ENCODE measurements at regions not wholly inside any gene's neighbourhood (a gene's known extent, or its start where the extent isn't known, plus 50 kb on each side); places are given as distances from the start of the nearest gene placed in this dataset.

DNA sequence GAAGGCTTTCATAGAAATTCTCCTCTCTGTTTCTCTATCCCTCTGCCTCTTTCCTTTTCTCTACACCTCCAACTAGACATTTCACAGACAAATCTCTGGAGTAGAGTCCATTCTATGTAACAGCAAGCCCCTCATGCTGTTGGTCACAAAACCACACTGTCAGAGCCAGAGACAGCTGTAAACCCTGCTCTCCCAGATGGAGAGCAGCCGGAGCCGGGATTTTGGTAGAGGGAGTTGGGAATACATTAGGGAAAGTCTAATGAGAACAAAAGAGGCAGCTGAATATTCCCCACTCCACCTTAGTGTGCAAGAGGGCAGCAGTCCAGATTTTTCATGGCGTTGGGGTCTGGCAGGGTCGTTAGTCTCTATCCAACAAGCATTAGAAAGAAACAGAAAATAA is 68.3 kb upstream of the EDN1 start:
- intact Hi-C loops (cut with DNase I) = no loop called here
- DNase-seq (ENCODE audit: low spot score) = no peak

DNA sequence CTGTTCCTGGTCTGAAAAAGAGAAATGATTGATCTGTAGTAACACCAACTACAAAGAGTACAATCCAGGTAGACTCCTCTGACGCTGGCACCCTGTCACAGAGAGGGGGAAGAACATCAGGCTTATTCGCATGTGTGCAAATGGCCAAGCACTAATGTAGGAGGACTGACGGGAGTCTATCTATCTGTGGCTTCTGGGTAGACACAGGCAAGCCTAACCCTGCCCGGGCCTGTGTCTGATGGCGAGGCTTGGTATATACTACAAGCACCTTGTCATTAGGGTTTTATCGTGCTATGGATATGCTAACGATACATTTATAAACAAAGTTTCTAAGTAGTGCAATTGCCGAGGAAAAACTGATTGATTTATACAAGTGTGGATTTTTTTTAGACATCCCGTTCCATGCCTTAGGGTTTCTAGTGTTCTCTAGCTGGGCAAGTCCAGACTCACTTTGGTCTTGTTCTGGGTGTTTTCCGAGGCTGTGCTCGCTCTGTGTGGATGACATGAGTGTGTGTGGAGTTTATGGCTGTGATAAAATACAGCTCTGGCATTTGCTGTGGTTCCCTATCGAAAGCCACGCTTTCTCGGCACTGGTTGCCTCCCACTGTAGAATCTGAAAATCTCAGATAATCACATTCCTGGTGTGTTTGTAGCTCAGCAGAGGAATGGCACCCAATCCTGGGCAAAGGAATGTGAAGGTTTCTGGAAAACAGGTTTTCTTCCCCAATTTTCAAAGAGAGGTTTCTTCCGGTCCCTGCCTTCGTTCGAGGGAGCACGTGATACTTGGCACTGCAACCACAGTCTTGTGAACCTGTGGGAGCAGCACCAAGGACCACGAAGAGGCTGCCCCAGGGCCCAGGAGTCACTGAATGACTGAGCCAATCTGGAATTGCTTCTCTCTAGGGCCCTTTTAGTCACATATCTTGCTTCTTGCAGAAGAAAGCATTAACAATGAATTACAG is 67.5 kb upstream of the EDN1 start:
- no peak for DNase-seq (ENCODE audit: low spot score)
- intact Hi-C loops (cut with DNase I) = no loop called here

DNA sequence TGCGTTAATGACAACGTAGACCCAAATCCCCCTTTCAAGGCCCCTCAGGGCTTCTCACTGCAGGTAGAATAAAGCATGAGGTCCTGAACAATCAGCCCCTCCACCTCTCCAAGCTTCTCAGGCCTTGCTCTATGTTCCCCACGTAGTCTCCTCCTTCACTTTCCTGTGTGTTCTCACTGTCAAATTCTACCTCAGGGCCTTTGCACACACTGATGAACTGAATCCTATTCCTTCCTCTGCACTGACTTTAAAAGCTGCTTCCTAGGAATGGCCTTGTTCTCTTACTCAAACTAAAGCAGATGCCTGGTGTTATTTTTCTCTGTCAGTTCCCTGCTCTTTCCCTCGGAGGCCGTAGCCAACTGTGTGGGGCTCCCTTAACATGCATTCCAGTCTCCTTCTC is 66.8 kb upstream of the EDN1 start:
- no peak for DNase-seq (ENCODE audit: low spot score)
- intact Hi-C loops (cut with DNase I) = no loop called here

DNA sequence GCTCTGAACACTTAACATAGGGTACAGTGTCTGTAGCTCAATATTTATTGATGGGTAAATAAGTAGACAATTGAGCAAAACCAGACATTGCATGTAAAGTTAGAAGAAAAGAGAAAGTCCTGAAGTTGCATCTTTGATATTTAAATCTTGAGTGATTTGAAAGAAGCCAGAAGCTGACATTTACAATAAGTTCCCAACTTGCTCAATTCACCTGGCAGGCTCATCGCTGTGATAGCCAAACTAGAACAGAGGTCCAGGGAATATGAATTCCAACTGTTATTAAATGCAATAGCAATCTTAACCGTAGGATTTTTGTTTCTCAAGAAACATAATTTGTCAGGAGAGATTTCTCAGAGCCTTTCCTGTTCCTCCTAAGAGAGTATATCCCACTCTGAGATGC is 65.9 kb upstream of the EDN1 start:
- intact Hi-C loops (cut with DNase I) = no loop called here
- DNase-seq (ENCODE audit: low spot score) = no peak

DNA sequence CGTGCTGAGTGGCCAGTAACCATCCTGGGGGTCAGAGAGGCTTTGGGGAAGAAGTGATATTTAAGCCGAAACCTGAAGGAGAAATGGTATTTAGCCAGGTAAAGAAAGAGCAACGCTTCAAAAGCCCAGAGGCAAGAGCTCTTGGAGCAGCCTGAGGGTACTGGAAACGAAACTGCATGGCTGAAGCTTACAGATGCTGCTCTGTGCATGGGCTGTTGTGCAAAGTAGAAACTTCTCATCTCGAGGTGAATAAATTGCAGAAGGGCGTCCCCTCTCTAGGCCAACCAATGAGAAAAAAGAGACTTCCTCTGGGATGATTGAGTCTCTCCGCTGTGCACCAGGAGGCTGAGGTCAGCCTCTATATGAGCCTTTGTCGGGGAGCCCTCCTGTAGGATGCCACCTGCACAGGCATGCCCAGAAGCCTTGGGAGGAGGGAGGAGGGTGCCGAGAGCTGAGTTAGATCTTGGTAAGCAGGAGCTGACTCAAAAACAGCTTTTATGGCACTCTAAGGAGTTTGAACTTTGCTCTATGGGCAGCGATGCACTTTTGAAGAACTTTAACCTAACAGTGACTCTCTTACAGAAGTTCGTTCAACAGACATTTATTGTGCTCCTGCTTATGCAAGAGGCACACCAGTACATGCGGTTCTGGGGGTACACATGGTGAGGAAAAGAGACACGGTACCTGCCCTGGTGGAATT is 61.6 kb upstream of the EDN1 start:
- no peak for DNase-seq (ENCODE audit: low spot score)
- intact Hi-C loops (cut with DNase I) = no loop called here

DNA sequence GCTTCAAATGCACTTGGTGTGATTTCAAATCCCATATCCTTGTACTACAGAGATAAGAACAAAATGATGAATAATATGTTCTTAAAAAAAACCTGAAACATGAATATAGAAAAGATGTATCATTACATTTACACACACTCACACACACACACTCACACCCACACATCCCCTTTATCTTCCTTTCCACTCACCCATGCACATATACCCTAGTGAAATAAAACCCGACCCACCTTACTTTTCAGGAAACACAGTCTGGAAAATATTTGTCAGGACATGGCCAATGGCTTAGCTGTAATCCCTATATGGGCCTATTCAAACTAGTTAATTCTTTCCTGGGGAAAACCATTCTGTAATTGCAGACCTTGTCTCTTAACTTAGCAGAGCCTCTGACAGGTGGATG is 60.8 kb upstream of the EDN1 start:
- intact Hi-C loops (cut with DNase I) = no loop called here
- DNase-seq (ENCODE audit: low spot score) = no peak

DNA sequence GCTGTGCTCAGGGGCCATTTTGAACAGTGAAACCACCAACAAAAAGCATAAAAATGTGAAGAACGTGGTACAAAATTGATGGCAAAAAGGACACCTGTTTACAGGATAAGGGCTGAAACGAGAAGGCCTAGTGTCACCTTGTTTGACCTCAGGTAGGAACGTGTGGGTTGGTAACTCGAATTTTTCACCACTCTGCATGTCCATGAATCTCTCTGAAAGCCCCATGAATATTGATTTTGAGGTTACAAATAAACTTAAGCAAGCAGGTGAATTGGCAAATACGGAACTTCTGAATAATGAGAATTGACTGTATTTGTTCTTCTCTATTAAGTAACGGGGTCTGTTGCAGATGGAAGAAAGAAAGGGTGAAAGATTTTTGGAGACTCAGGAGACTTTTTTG is 59.6 kb upstream of the EDN1 start:
- DNase-seq (ENCODE audit: low spot score) = no peak
- intact Hi-C loops (cut with DNase I) = loop anchor here (5.0 to 10.0 kb wide), 3 partner anchors 576 to 646 kb away; no protein-coding TSS in a partner anchor

DNA sequence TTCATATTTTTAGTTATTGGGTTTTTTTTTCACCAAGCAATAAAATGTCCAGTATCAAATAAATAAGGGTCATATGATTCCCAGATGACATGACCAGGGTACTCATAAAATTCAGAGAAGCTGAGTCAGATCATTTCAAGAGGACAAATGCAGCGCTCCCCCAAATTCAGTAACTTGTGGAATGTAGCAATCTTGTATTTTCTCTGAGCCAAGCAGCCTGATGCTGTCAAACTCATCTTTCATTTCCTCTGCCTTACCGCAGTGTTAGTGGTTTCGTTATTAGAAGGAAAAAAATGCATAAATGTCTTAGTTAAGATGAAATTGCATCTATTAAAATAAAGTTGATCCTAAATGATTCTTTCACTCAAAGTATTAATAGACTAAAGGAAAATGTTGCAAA is 57.8 kb upstream of the EDN1 start:
- DNase-seq (ENCODE audit: low spot score) = no peak
- intact Hi-C loops (cut with DNase I) = loop anchor here (5.0 to 10.0 kb wide), 3 partner anchors 578 to 648 kb away; no protein-coding TSS in a partner anchor

DNA sequence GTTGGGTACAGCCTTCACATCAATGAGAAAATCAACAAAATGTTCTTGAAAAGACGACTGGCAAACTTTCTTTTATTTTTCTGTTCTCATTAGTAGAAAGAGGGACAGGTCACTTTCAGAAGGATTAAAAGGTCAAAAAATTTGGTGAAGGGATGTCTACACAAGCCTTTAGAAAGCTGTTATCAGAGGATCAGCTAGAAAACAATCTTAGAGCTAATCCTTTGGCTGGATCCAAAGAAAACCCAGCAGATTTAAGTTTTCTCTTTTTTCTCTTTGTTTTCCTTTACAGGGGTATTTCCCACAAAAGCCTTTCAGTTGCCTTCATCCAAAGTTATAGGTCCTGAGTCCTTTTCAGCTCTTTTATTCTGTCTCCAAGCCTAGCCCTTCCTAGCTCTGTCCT is 57.3 kb upstream of the EDN1 start:
- DNase-seq (ENCODE audit: low spot score) = no peak
- intact Hi-C loops (cut with DNase I) = loop anchor here (5.0 to 10.0 kb wide), 3 partner anchors 578 to 648 kb away; no protein-coding TSS in a partner anchor

DNA sequence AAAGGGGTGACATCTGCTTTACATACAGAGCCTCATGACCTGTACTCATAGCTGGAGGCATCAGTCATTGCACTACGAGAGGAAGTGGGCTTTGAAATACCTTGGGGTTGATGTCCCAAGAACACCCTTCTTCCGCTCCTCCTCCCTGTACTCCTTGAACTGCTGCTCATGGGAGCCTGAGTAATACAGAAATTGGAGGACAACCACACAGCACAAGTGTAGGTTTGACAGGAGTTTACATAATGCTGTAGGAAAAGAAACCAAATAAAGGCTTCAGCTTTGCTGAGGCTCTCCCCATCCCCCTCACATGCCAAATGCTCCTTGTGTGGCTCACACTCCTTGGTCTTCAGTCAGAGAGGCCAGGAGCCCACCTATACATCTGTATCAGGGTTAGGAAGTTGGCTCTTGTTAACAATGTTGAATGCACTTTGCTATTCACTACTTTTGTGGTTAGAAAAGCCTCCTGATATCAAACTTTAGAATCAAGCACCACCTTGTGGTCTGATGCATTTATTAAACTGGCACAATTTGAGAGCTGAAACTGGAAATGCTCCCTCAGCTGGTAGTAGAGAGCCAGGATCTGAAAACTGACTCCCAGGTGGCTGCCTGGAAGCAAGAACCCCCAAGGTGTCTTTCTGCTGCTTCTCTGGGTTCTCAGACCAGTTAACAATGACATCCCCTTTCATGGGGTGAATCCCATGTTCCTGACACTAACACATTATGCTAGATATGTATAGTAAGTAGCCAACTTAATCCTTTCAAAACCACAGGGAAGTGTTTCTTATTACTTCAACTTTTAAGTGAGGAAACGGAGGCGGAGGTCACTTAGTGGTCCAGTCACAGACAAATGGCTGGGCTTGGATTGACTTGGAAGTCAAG is 56.2 kb upstream of the EDN1 start:
- intact Hi-C loops (cut with DNase I) = loop anchor here (5.0 to 10.0 kb wide), 3 partner anchors 579 to 649 kb away; no protein-coding TSS in a partner anchor
- DNase-seq (ENCODE audit: low spot score) = no peak

DNA sequence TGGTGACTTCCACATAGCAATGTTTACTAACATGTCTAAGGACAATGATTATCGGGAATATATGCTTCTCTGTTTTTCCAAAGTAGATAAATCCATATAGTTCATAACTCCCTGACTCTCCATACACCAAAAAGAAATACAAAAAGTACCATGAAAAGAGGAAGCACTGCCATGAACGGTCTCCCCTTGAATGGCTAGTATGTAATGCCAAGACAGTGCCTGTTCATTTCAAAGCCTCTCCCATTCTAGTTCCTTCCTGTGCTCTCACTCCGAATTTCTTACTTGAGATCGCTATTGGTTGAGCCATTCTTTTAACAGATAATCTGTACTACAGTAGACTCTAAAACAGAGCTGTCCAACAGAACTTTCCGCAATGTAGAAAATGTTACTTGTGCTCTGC is 54.8 kb upstream of the EDN1 start:
- intact Hi-C loops (cut with DNase I) = loop anchor here in 1 of 2 donors (10.0 kb wide), 2 partner anchors 581 to 651 kb away; no protein-coding TSS in a partner anchor
- DNase-seq (ENCODE audit: low spot score) = no peak

DNA sequence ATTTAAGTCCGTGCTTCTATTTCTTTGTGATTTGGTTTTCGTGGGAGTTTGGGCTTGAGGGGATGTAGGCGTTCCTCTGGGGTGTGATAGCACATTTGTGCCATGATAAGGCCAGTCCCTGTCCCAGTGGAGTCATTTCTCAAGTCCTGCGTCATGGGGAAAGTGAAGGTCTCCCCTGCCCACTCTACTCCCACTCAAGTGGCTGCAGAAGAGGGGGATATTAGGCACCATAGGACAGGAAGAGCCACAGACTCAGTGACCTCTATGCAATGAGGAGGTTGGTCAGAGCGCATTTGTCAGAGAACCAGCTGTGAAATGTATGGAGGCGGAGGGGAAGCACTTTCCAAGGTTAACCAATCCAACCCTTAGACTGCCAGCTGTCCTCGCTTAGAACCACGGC is 51.9 kb upstream of the EDN1 start:
- DNase-seq (ENCODE audit: low spot score) = no peak
- intact Hi-C loops (cut with DNase I) = loop anchor here in 1 of 2 donors (10.0 kb wide), 2 partner anchors 583 to 653 kb away; no protein-coding TSS in a partner anchor

Measured in posterior vena cava (tissue), 2 donors.